ENCODE measurements at regions not wholly inside any gene's neighbourhood (a gene's known extent, or its start where the extent isn't known, plus 50 kb on each side); places are given as distances from the start of the nearest gene placed in this dataset.

GRCh38 chr3:147846293-147846692 is 437.1 kb downstream of the ZIC1 start:
- DNase-seq = no peak

- DNase-seq = no peak
Measured at GRCh38 chr3:147846854-147847478, 437.8 kb downstream of the ZIC1 start.

- no peak for DNase-seq
Measured at GRCh38 chr3:147851062-147851461, 441.9 kb downstream of the ZIC1 start.

- no peak for DNase-seq
Measured at GRCh38 chr3:147854542-147854941, 445.4 kb downstream of the ZIC1 start.

GRCh38 chr3:147864754-147865354 is 455.7 kb downstream of the ZIC1 start:
- no peak for DNase-seq

- DNase-seq = no peak
Measured at GRCh38 chr3:147866561-147866960, 457.4 kb downstream of the ZIC1 start.

- DNase-seq = no peak
Measured at GRCh38 chr3:147872568-147872967, 463.4 kb downstream of the ZIC1 start.

GRCh38 chr3:147875498-147875897 is 466.3 kb downstream of the ZIC1 start:
- no peak for DNase-seq

- no peak for DNase-seq
Measured at GRCh38 chr3:147881933-147882332, 472.8 kb downstream of the ZIC1 start.

GRCh38 chr3:147886879-147887278 is 477.7 kb downstream of the ZIC1 start:
- DNase-seq = no peak

GRCh38 chr3:147887797-147888196 is 478.6 kb downstream of the ZIC1 start:
- DNase-seq = no peak

- DNase-seq = no peak
Measured at GRCh38 chr3:147890114-147890513, 480.9 kb downstream of the ZIC1 start.

- DNase-seq = no peak
Measured at GRCh38 chr3:147895509-147895908, 486.3 kb downstream of the ZIC1 start.

- peak in 1 of 58 donors; percentile 0 for DNase-seq
Measured at GRCh38 chr3:147900851-147901250, 491.7 kb downstream of the ZIC1 start.

GRCh38 chr3:147903026-147903425 is 493.9 kb downstream of the ZIC1 start:
- DNase-seq = no peak

- DNase-seq = no peak
Measured at GRCh38 chr3:147904421-147904820, 495.3 kb downstream of the ZIC1 start.

- no peak for DNase-seq
Measured at GRCh38 chr3:147906285-147906684, 497.1 kb downstream of the ZIC1 start.

- no peak for DNase-seq
Measured at GRCh38 chr3:147914532-147914931, 505.4 kb downstream of the ZIC1 start.

GRCh38 chr3:147915057-147915456 is 505.9 kb downstream of the ZIC1 start:
- no peak for DNase-seq

GRCh38 chr3:147919496-147919895 is 510.3 kb downstream of the ZIC1 start:
- DNase-seq = no peak

- no peak for DNase-seq
Measured at GRCh38 chr3:147921051-147921450, 511.9 kb downstream of the ZIC1 start.

GRCh38 chr3:147924755-147925154 is 515.6 kb downstream of the ZIC1 start:
- no peak for DNase-seq

- DNase-seq = no peak
Measured at GRCh38 chr3:147925272-147925671, 516.1 kb downstream of the ZIC1 start.

Measured in anterior cingulate cortex (tissue), 58 donors.